ENCODE measurements at regions not wholly inside any gene's neighbourhood (a gene's known extent, or its start where the extent isn't known, plus 50 kb on each side); places are given as distances from the start of the nearest gene placed in this dataset.
"Not testable (repeated sequence)": the region's sequence is repeated elsewhere in the genome, so short reads cannot be mapped to it uniquely, and the experiment has no call there.

DNA sequence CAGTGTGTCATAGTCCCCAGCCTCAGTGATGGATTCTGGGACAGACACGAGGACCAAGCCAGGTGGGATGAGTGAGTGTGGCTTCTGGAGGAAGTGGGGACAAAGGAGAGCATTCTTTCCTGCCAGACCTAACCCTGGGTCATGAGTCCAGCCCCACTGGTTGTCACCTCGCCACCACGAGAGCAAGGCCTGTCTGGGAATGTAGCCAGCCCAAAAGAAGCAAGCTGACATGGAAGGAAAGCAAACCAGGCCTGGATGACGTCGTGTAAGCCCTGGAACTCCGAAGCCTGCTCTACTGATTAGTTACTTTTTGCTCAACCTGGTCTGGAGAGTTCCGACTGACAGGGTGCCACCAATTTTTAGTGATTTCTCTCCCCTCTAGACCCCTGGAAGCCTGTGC is 105.9 kb downstream of the SINHCAF start:
- DNase-seq (ENCODE audit: low read depth) = no peak
- no peak overlapping the region for H3K4me3 ChIP-seq (ENCODE audit: low read depth, low read length)
- TF ChIP-seq, protein P1, sequence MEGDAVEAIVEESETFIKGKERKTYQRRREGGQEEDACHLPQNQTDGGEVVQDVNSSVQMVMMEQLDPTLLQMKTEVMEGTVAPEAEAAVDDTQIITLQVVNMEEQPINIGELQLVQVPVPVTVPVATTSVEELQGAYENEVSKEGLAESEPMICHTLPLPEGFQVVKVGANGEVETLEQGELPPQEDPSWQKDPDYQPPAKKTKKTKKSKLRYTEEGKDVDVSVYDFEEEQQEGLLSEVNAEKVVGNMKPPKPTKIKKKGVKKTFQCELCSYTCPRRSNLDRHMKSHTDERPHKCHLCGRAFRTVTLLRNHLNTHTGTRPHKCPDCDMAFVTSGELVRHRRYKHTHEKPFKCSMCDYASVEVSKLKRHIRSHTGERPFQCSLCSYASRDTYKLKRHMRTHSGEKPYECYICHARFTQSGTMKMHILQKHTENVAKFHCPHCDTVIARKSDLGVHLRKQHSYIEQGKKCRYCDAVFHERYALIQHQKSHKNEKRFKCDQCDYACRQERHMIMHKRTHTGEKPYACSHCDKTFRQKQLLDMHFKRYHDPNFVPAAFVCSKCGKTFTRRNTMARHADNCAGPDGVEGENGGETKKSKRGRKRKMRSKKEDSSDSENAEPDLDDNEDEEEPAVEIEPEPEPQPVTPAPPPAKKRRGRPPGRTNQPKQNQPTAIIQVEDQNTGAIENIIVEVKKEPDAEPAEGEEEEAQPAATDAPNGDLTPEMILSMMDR (IDR thresholded peaks at IDR 0.05; ENCODE audit: control insufficient read depth, extremely low read depth, insufficient read depth) = no peak

DNA sequence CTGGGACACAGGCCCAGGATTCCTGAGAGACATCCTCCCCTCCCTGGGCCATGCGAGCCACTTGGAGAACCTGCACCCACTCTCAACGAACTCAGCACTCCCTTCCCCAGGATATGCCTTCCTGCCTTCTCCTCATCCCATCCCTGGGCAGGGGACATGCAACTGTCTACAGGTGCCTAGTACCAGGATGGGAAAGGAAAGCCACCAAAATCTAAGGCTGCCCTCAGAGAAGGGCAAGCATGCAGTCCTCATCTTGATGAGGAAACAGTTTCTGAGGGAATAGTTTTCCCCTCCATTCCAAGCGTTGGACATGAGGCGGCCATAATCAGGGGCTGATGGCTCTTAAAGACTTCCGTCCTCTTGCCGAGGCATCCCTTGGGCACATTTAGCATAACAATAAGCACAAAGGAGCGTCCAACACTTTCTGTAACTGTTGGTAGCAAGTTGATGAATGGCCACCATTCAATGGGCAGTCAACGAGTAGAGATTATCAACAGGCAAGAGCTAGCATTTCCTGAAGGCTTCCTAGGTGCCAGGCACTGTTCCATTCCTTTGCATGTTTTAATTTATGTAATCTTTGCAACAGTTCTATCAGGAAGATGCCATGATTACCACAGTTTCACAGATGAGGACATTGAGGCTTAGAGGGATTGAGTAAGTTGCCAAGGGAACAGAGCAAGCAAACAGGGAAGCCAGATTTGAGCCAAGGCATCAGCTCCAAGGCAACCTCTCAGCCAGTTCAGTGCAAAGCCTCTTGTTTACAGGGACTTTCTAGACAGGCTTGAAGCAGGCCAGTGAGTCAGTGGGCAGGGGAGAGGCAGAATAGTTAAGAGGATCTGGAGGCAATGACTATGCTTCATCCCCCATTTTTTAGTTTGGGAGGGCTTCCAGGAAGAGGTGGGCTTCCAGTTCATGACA is 105.1 kb downstream of the SINHCAF start:
- DNase-seq (ENCODE audit: low read depth) = no peak
- TF ChIP-seq, protein P1 (IDR thresholded peaks at IDR 0.05; ENCODE audit: control insufficient read depth, extremely low read depth, insufficient read depth) = no peak
- no peak overlapping the region for H3K4me3 ChIP-seq (ENCODE audit: low read depth, low read length)

DNA sequence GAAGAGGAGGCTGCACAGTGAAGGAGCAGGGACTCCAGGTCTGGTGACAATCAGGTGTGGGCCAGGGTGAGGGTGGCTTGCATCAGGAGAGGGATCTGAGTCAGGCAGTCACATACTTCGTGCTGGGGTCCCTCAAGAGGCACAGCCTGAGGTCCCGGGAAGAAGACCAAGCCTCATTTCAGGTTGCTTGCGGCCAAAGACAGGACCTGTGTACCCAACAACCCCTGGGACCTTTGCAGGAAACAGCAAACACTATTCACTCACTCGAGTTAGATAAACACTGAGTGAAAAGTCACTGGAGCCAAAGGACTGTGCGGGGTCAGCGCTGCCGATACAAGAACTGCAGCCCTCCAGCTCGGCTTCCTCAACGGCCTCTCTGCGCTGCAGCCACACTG is 104.4 kb downstream of the SINHCAF start:
- TF ChIP-seq, protein P1 (IDR thresholded peaks at IDR 0.05; ENCODE audit: control insufficient read depth, extremely low read depth, insufficient read depth) = no peak
- H3K4me3 ChIP-seq (ENCODE audit: low read depth, low read length) = no peak overlapping the region
- DNase-seq (ENCODE audit: low read depth) = no peak

DNA sequence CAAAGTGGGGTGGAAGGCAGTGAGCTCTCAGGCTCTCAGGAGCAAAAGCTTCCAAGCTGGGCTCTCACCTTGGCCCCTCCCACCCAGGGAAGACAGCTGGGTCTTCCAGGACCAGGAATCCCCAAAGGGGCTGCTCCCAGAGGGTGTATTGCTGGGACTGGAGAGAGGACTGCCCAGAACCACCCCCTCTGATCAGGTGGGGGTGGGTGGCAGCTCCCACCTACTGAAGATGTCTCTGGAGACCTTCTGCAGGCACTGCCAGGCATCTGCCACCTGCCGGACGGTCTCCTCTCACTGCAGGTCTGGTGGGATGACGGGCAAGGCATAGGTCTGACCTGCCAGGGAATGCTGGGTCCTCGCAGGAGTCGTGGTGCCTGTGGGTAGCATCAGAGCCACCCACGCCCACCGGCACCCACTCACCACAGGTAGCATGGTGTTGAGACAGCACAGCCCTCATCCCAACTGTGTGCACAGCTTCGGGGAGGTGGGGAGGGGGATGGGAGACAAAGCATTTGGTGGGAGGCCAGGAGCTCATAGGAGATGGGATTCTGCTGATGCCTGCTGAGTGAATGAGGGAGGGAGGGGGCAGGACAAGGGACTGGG is 103.2 kb downstream of the SINHCAF start:
- no peak for DNase-seq (ENCODE audit: low read depth)
- no peak overlapping the region for H3K4me3 ChIP-seq (ENCODE audit: low read depth, low read length)
- TF ChIP-seq, protein P1 (IDR thresholded peaks at IDR 0.05; ENCODE audit: control insufficient read depth, extremely low read depth, insufficient read depth) = no peak

GRCh38 chr12:31223640-31224039 is 102.3 kb downstream of the SINHCAF start:
- DNase-seq (ENCODE audit: low read depth); H3K4me3 ChIP-seq (ENCODE audit: low read depth, low read length): not testable (repeated sequence)

DNA sequence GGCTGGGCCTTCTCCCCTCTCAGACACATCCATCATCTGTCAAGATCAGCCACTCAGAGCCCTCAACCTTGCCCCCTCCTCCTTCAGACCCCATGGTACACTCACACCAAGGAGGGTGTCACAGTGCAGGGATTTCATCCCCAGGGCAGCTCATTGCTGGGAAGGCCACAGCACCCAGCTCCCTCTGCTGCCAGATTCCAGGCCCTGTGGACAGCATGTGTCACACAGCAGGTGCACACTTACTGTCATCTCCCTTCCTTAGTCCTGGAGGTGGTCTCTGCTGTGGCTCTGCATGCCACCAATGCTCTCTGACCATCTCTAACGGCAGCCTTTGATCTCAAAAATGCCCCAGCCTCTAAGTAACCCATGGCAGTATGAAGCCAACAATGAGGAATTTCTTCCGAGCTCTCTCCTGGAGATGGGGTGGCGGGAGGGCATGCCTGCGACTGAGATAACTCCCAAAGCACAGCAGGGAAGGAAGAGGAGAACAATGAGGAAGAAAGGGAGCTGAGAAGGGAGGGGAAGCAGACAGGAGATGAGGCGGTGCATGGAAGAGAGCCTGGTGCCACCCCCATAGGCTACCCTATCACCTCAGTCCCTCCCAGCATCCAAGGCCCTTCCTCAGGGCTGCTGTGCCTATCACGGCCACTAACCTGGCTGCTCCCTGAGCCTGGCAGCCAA is 101.0 kb downstream of the SINHCAF start:
- no peak for DNase-seq (ENCODE audit: low read depth)
- H3K4me3 ChIP-seq (ENCODE audit: low read depth, low read length) = no peak overlapping the region
- TF ChIP-seq, protein P1 (IDR thresholded peaks at IDR 0.05; ENCODE audit: control insufficient read depth, extremely low read depth, insufficient read depth) = no peak

Data from LNCaP clone FGC (cell line).